HCT116 (cell line): ENCODE measurements at regions not wholly inside any gene's neighbourhood (a gene's known extent, or its start where the extent isn't known, plus 50 kb on each side); places are given as distances from the start of the nearest gene placed in this dataset.

Experiments
- ATAC-seq: fragments of 200-7000 bp; cut with Tn5 transposase; 2 replicates; pipeline ENCODE4 v1.9.1; 2020; ENCODE audit warnings: mild to moderate bottlenecking, moderate library complexity
- BruUV-seq: library from RNA; stranded (reverse); fragments of 400-500 nt; replicated peaks from 2 replicates; lab custom pipeline; 2021; lab: Mats Ljungman, UMichigan
- CTCF ChIA-PET: fragments of 300-600 bp; sonication (Branson Sonifier 250); formaldehyde crosslinking; loops from one replicate; lab custom pipeline; 2021; ENCODE audit warnings: antibody characterized with exemption; lab: Charles Lee
- POLR2A ChIA-PET: fragments of 300-600, 350-600 bp; sonication (Branson Sonifier 250); formaldehyde crosslinking; loops from one replicate; lab custom pipeline; 2021; ENCODE audit warnings: antibody characterized with exemption; lab: Charles Lee
- RAD21 ChIA-PET, 2 experiments: fragments of 300-600 bp; sonication (Branson Sonifier 250); formaldehyde crosslinking; loops; one replicate each; lab custom pipeline; 2023; ENCODE audit warnings: low total read pairs in 2 of 2; ENCODE audit not compliant: uncharacterized antibody in 2 of 2, unreplicated experiment in 2 of 2, low non-redundant PET in 1 of 2; lab: Charles Lee
- DNase-seq: peaks from one replicate; pipeline ENCODE4 v3.0.0-alpha.2; 2010; ENCODE audit warnings: low read depth, low spot score
- H2AFZ ChIP-seq: fragments of 200-600 bp; shearing (Covaris generic), sonication (generic); 2 replicates; pipeline ENCODE4 v1.6.1; 2017; ENCODE audit warnings: low read depth, mixed run types, mixed read lengths, antibody characterized with exemption, low read length; ENCODE audit not compliant: poor library complexity, severe bottlenecking
- H3K27ac ChIP-seq: 2 replicates; pipeline ENCODE4 v1.5.1; 2012; ENCODE audit warnings: low read depth, low read length
- H3K27me3 ChIP-seq: fragments of 200-600 bp; sonication (generic); 2 replicates; pipeline ENCODE4 v1.6.1; 2016; ENCODE audit warnings: mixed run types, low read length, mixed read lengths; ENCODE audit not compliant: insufficient read depth
- H3K36me3 ChIP-seq, 2 experiments: fragments of 200-500 bp in 1 of 2; fragments of 200-600 bp in 1 of 2; sonication (Bioruptor generic) in 1 of 2; sonication (generic) in 1 of 2; 2 replicates each; pipeline versions ENCODE4 v1.5.1 to v1.6.1; 2014 to 2016; ENCODE audit warnings: low read length in 2 of 2, inconsistent platforms in 1 of 2, mixed read lengths in 1 of 2, mixed run types in 1 of 2; ENCODE audit not compliant: insufficient read depth in 2 of 2, control insufficient read depth in 1 of 2
- H3K4me1 ChIP-seq, 2 experiments: fragments of 200-600 bp in 1 of 2; sonication (generic) in 1 of 2; 2 replicates each; pipeline versions ENCODE4 v1.5.1 to v1.6.1; 2012 to 2017; ENCODE audit warnings: low read length in 2 of 2, inconsistent platforms in 1 of 2, mild to moderate bottlenecking in 1 of 2, mixed read lengths in 1 of 2, mixed run types in 1 of 2, moderate library complexity in 1 of 2; ENCODE audit not compliant: insufficient read depth in 2 of 2, control insufficient read depth in 1 of 2
- H3K4me2 ChIP-seq: fragments of 200-600 bp; sonication (generic); 2 replicates; pipeline ENCODE4 v1.6.1; 2017; ENCODE audit warnings: mixed run types, low read length, mixed read lengths
- H3K4me3 ChIP-seq, 2 experiments: fragments of 200-600 bp in 1 of 2; sonication (generic) in 1 of 2; replicated peaks in 1 of 2; 2 replicates each; pipeline ENCODE4 v1.5.1; 2011 to 2016; ENCODE audit warnings: low read length in 2 of 2, control low read depth in 1 of 2, low read depth in 1 of 2, mild to moderate bottlenecking in 1 of 2, mixed read lengths in 1 of 2, mixed run types in 1 of 2
- H3K79me2 ChIP-seq: fragments of 200-600 bp; sonication (generic); 2 replicates; pipeline ENCODE4 v1.6.1; 2017; ENCODE audit warnings: mild to moderate bottlenecking, mixed run types, low read length, moderate library complexity, mixed read lengths; ENCODE audit not compliant: insufficient read depth
- H3K9ac ChIP-seq: fragments of 200-600 bp; sonication (generic); 2 replicates; pipeline ENCODE4 v1.6.1; 2016; ENCODE audit warnings: low read length, mixed read lengths
- H3K9me2 ChIP-seq: fragments of 200-600 bp; sonication (generic), shearing (Covaris generic); 2 replicates; pipeline ENCODE4 v1.6.1; 2017; ENCODE audit warnings: mixed run types, mild to moderate bottlenecking, moderate library complexity; ENCODE audit not compliant: insufficient read depth
- H3K9me3 ChIP-seq, 2 experiments: fragments of 200-500 bp in 1 of 2; fragments of 200-600 bp in 1 of 2; sonication (Bioruptor generic) in 1 of 2; sonication (generic) in 1 of 2; 2 replicates each; pipeline ENCODE4 v1.6.1; 2014 to 2017; ENCODE audit warnings: low read length in 2 of 2, mixed read lengths in 2 of 2, inconsistent platforms in 1 of 2, low read depth in 1 of 2, mild to moderate bottlenecking in 1 of 2, mixed run types in 1 of 2, moderate library complexity in 1 of 2; ENCODE audit not compliant: control insufficient read depth in 1 of 2, insufficient read depth in 1 of 2
- H4K20me1 ChIP-seq: fragments of 200-600 bp; sonication (generic), shearing (Covaris generic); 2 replicates; pipeline ENCODE4 v1.6.1; 2017; ENCODE audit warnings: mixed run types, mild to moderate bottlenecking, moderate library complexity; ENCODE audit not compliant: insufficient read depth
- ATF3 ChIP-seq: IDR thresholded peaks from 2 replicates; pipeline ENCODE4 v1.6.1; 2012
- CBX3 ChIP-seq: IDR thresholded peaks from 2 replicates; pipeline ENCODE4 v1.6.1; 2012; ENCODE audit warnings: low read depth
- CEBPB ChIP-seq: IDR thresholded peaks from 2 replicates; pipeline ENCODE4 v1.6.1; 2012; ENCODE audit warnings: low read depth
- EGR1 ChIP-seq: IDR thresholded peaks from 2 replicates; pipeline ENCODE4 v1.6.1; 2012; ENCODE audit warnings: low read depth
- ELF1 ChIP-seq: IDR thresholded peaks from 2 replicates; pipeline ENCODE4 v1.6.1; 2012; ENCODE audit warnings: low read depth, borderline replicate concordance
- EZH2 ChIP-seq: fragments of 200-600 bp; sonication (generic); IDR thresholded peaks from 2 replicates; pipeline ENCODE4 v1.6.1; 2017; ENCODE audit warnings: antibody characterized with exemption, mixed run types
- EZH2phosphoT487 ChIP-seq: fragments of 200-600 bp; IDR thresholded peaks from 2 replicates; pipeline ENCODE4 v1.6.1; 2018; ENCODE audit warnings: antibody characterized with exemption, borderline replicate concordance
- JUND ChIP-seq: IDR thresholded peaks from 2 replicates; pipeline ENCODE4 v1.6.1; 2012
- MAX ChIP-seq: IDR thresholded peaks from 2 replicates; pipeline ENCODE4 v1.6.1; 2012
- POLR2A ChIP-seq: IDR thresholded peaks from 2 replicates; pipeline ENCODE4 v1.7.0; 2011; ENCODE audit warnings: borderline replicate concordance; ENCODE audit not compliant: insufficient read depth, insufficient read length; ENCODE audit errors: extremely low read depth
- POLR2AphosphoS5 ChIP-seq: IDR thresholded peaks from 2 replicates; pipeline ENCODE4 v1.6.1; 2011; ENCODE audit warnings: mild to moderate bottlenecking, low read depth, low read length, moderate library complexity
- SIN3A ChIP-seq: IDR thresholded peaks from 2 replicates; pipeline ENCODE4 v1.6.1; 2012; ENCODE audit warnings: low read depth
- SP1 ChIP-seq: IDR thresholded peaks from 2 replicates; pipeline ENCODE4 v1.6.1; 2012; ENCODE audit warnings: low read depth
- SRF ChIP-seq: IDR thresholded peaks from 2 replicates; pipeline ENCODE4 v1.6.1; 2012; ENCODE audit warnings: low read depth
- TCF7L2 ChIP-seq: IDR thresholded peaks from 2 replicates; pipeline ENCODE4 v1.7.0; 2011; ENCODE audit warnings: borderline replicate concordance, inconsistent platforms; ENCODE audit not compliant: insufficient read depth, insufficient read length; ENCODE audit errors: extremely low read depth
- YY1 ChIP-seq: IDR thresholded peaks from 2 replicates; pipeline ENCODE4 v1.6.1; 2011; ENCODE audit warnings: low read length, low read depth, moderate library complexity, mild to moderate bottlenecking; ENCODE audit not compliant: insufficient replicate concordance; ENCODE audit errors: extremely low read depth
- ZBTB33 ChIP-seq: IDR thresholded peaks from 2 replicates; pipeline ENCODE4 v1.6.1; 2011; ENCODE audit warnings: mild to moderate bottlenecking, low read length, moderate library complexity; ENCODE audit not compliant: insufficient replicate concordance; ENCODE audit errors: extremely low read depth
- ZFX ChIP-seq: fragments of 450-650 bp; IDR thresholded peaks from 2 replicates; pipeline ENCODE4 v1.6.1; 2017
- ZNF274 ChIP-seq: fragments of 200-500 bp; sonication (Bioruptor generic); IDR thresholded peaks from 2 replicates; pipeline ENCODE4 v1.6.1; 2014; ENCODE audit warnings: mild to moderate bottlenecking, low read depth, low read length, inconsistent platforms
- intact Hi-C: fragments of 100-400 bp; cut with micrococcal nuclease; formaldehyde crosslinking; loops from 2 replicates; pipeline ENCODE4 v1.10.0; 2022

GRCh38 chr20:1784586-1784985 lies 110.6 kb upstream of the SIRPA start:
- Histone ChIP-seq H2AFZ (no peak overlapping the region), H3K4me1 (no peaks in the 10 kb centered on the region), H3K36me3 (no peaks in the 10 kb centered on the region), H3K9me3 (no peaks in the 10 kb centered on the region), H3K4me3 (no peak overlapping the region), H3K9ac (no peak overlapping the region), H3K4me2 (no peak overlapping the region), H3K27ac (no peak overlapping the region), H4K20me1 (no peaks in the 10 kb centered on the region), H3K79me2 (no peaks in the 10 kb centered on the region), H3K9me2 (no peaks in the 10 kb centered on the region), H3K27me3 (peaks cover 36% of the 10 kb centered on the region; the same call in 1 of the 2 replicates)
- ChIA-PET POLR2A (no interaction called here), RAD21 (no interaction called here), CTCF (interaction anchor here (0.7 kb wide), 1 partner anchor 280 kb away, joined by 3 read pairs; no protein-coding TSS in a partner anchor)
- DNase-seq (no peak), ATAC-seq (no peak)
- no peak for TF ChIP-seq POLR2AphosphoS5
- no peak for TF ChIP-seq CBX3
- no peak for TF ChIP-seq SIN3A
- no peak for TF ChIP-seq ZFX
- no peak for TF ChIP-seq EGR1
- TF ChIP-seq POLR2A, result no peak
- no peak for TF ChIP-seq JUND
- TF ChIP-seq EZH2phosphoT487, result no peak
- TF ChIP-seq YY1, result no peak
- no peak for TF ChIP-seq ELF1
- no peak for TF ChIP-seq CEBPB
- TF ChIP-seq TCF7L2, result no peak
- TF ChIP-seq ZBTB33, result no peak
- no peak for TF ChIP-seq SP1
- TF ChIP-seq SRF, result no peak
- TF ChIP-seq MAX, result no peak
- no peak for TF ChIP-seq ZNF274
- no peak for TF ChIP-seq ATF3
- no peak for TF ChIP-seq EZH2
- intact Hi-C loops, result no loop called here
- BruUV-seq, result no TSS peak
